ENCODE measurements at regions not wholly inside any gene's neighbourhood (a gene's known extent, or its start where the extent isn't known, plus 50 kb on each side); places are given as distances from the start of the nearest gene placed in this dataset.

DNA sequence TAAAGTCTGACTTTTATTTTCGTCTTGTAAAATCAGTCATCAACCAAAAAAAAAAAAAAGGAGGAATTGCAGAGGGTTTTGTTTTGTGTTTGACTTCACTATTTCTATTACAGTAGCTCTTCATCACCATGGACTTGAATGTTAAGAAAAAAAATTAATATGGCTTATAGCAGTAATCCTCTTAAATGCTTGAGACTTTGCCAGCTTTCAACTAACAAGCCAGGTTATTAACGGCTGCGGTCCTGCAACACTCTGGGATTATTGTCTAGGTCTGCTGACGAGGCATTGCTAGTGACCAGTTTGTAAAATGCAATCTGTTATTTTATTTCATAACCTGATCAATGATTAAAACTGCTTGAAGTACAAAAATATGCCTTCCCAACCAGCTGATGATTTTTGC, 647.2 kb upstream of the KLHL1 start:
- no peak for TF ChIP-seq POLR2A (IDR thresholded peaks at IDR 0.05; ENCODE audit: low read length)
- no peak for TF ChIP-seq GATA1 (IDR thresholded peaks at IDR 0.05; ENCODE audit: low read depth, low read length)

Data from erythroblast (primary cell).